GM12878 (cell line): ENCODE measurements at regions not wholly inside any gene's neighbourhood (a gene's known extent, or its start where the extent isn't known, plus 50 kb on each side); places are given as distances from the start of the nearest gene placed in this dataset.

Experiments
- ATAC-seq: fragments of 200-7000 bp; cut with Tn5 transposase; 3 replicates; pipeline ENCODE4 v1.9.1; 2020; ENCODE audit warnings: mild to moderate bottlenecking, moderate library complexity
- BruUV-seq: library from RNA; stranded (reverse); fragments of 400-500 nt; replicated peaks from 2 replicates; lab custom pipeline; 2021; lab: Mats Ljungman, UMichigan
- CTCF ChIA-PET: fragments of 300-600 bp; sonication (Branson Sonifier 250); formaldehyde crosslinking; extraction: SDS; loops from one replicate; lab custom pipeline; 2021; ENCODE audit warnings: inconsistent platforms; lab: Yijun Ruan, JAX
- POLR2A ChIA-PET: fragments of 350-600 bp; formaldehyde crosslinking; extraction: SDS; loops from one replicate; lab custom pipeline; 2021; ENCODE audit warnings: inconsistent platforms; lab: Charles Lee
- RAD21 ChIA-PET: fragments of 300-600 bp; sonication (Branson Sonifier 250); formaldehyde crosslinking; loops from one replicate; lab custom pipeline; 2023; ENCODE audit warnings: antibody characterized with exemption; ENCODE audit not compliant: unreplicated experiment; lab: Charles Lee
- SMC1A ChIA-PET: fragments of 300-600 bp; sonication (Branson Sonifier 250); formaldehyde crosslinking; loops from one replicate; lab custom pipeline; 2023; ENCODE audit not compliant: unreplicated experiment, uncharacterized antibody; lab: Charles Lee
- DNase-seq: peaks from one replicate; pipeline ENCODE4 v3.0.0-alpha.2; 2011; ENCODE audit warnings: low read depth, low spot score
- FAIRE-seq: peaks from 3 replicates; lab custom pipeline; 2011; peaks lifted over from hg19 to GRCh38; lab: Jason Lieb, UNC
- H2AFZ ChIP-seq: 2 replicates; pipeline ENCODE4 v1.6.0; 2011; ENCODE audit warnings: low read depth, low read length, control low read depth; ENCODE audit not compliant: control insufficient read depth
- H3K27ac ChIP-seq: 2 replicates; pipeline ENCODE4 v1.5.1; 2011; ENCODE audit warnings: control low read depth; ENCODE audit not compliant: control insufficient read depth, insufficient read depth
- H3K27me3 ChIP-seq, 2 experiments: replicated peaks in 1 of 2; 2 replicates each; pipeline versions ENCODE4 v1.6.0 to v1.6.1; 2011; ENCODE audit warnings: low read length in 1 of 2; ENCODE audit not compliant: control insufficient read depth in 2 of 2, insufficient read depth in 2 of 2
- H3K36me3 ChIP-seq, 2 experiments: 2 replicates each; pipeline ENCODE4 v1.5.1; 2011; ENCODE audit warnings: low read length in 1 of 2; ENCODE audit not compliant: control insufficient read depth in 2 of 2, insufficient read depth in 2 of 2
- H3K4me1 ChIP-seq: 2 replicates; pipeline ENCODE4 v1.6.1; 2011; ENCODE audit warnings: mild to moderate bottlenecking, low read length, moderate library complexity, mixed read lengths; ENCODE audit not compliant: control insufficient read depth, insufficient read depth
- H3K4me2 ChIP-seq: 2 replicates; pipeline ENCODE4 v1.6.0; 2011; ENCODE audit warnings: control low read depth; ENCODE audit not compliant: control insufficient read depth, insufficient read depth
- H3K4me3 ChIP-seq: fragments of 200-600 bp; sonication (generic); 2 replicates; pipeline ENCODE4 v1.5.1; 2016
- H3K79me2 ChIP-seq: 2 replicates; pipeline ENCODE4 v1.6.0; 2011; ENCODE audit warnings: low read length; ENCODE audit not compliant: control insufficient read depth, insufficient read depth
- H3K9ac ChIP-seq: 2 replicates; pipeline ENCODE4 v1.8.0; 2011; ENCODE audit warnings: low read length, control low read depth, mixed read lengths; ENCODE audit not compliant: control insufficient read depth, insufficient read depth
- H3K9me3 ChIP-seq: replicated peaks from 3 replicates; pipeline ENCODE4 v1.5.1; 2011; ENCODE audit warnings: mild to moderate bottlenecking, low read length; ENCODE audit not compliant: control insufficient read depth, insufficient read depth
- H4K20me1 ChIP-seq: 2 replicates; pipeline ENCODE4 v1.6.0; 2011; ENCODE audit not compliant: control insufficient read depth, insufficient read depth
- BMI1 ChIP-seq: fragments of 450-650 bp; IDR thresholded peaks from 2 replicates; pipeline ENCODE4 v1.6.1; 2016; ENCODE audit warnings: mild to moderate bottlenecking, moderate library complexity, borderline replicate concordance
- CREB1 ChIP-seq: IDR thresholded peaks from 2 replicates; pipeline ENCODE4 v1.6.1; 2012; ENCODE audit warnings: low read depth, mild to moderate bottlenecking, inconsistent platforms
- CUX1 ChIP-seq: IDR thresholded peaks from 2 replicates; pipeline ENCODE4 v1.6.1; 2012; ENCODE audit warnings: improper control_type of control experiment, low read depth, low read length; ENCODE audit not compliant: insufficient replicate concordance
- EZH2 ChIP-seq: IDR thresholded peaks from 2 replicates; pipeline ENCODE4 v1.6.1; 2012; ENCODE audit warnings: low read depth, mild to moderate bottlenecking, control low read depth, inconsistent platforms, low read length, borderline replicate concordance; ENCODE audit not compliant: control insufficient read depth
- KLF5 ChIP-seq: fragments of 450-650 bp; IDR thresholded peaks from 2 replicates; pipeline ENCODE4 v1.6.1; 2014; ENCODE audit warnings: mild to moderate bottlenecking; ENCODE audit not compliant: partially characterized antibody
- NFXL1 ChIP-seq: fragments of 450-650 bp; IDR thresholded peaks from 2 replicates; pipeline ENCODE4 v1.6.1; 2017; ENCODE audit warnings: antibody characterized with exemption, mild to moderate bottlenecking, borderline replicate concordance
- RB1 ChIP-seq: fragments of 450-650 bp; formaldehyde crosslinking; IDR thresholded peaks from 2 replicates; pipeline ENCODE4 v1.6.1; 2017; ENCODE audit warnings: mild to moderate bottlenecking, borderline replicate concordance
- SMAD1 ChIP-seq: fragments of 450-650 bp; IDR thresholded peaks from 2 replicates; pipeline ENCODE4 v1.6.1; 2018; ENCODE audit warnings: mild to moderate bottlenecking, low read depth; ENCODE audit not compliant: partially characterized antibody
- SMAD5 ChIP-seq: IDR thresholded peaks from 2 replicates; pipeline ENCODE4 v1.6.1; 2016; ENCODE audit warnings: antibody characterized with exemption, low read depth
- SREBF2 ChIP-seq: IDR thresholded peaks from 2 replicates; pipeline ENCODE4 v1.6.1; 2012; ENCODE audit warnings: mild to moderate bottlenecking, low read length
- WGBS: methylation state at CpG from one replicate; pipeline ENCODE4 v1.1.6; 2016; ENCODE audit warnings: low lambda C conversion rate; ENCODE audit not compliant: insufficient replicate concordance, insufficient coverage; ENCODE audit errors: missing lambda C conversion rate; 5-methylcytosine and 5-hydroxymethylcytosine counted together
- in situ Hi-C: fragments of 300-500 bp; cut with MboI; formaldehyde crosslinking; loops from 9 replicates; pipeline ENCODE4 v1.14.3; 2018; ENCODE audit warnings: mixed read lengths
- intact Hi-C: fragments of 100-400 bp; cut with micrococcal nuclease; formaldehyde crosslinking; loops from one replicate; pipeline ENCODE4 v1.14.2; 2022; ENCODE audit not compliant: unreplicated experiment
- TF ChIP-seq, protein P1 (sequence below): fragments of 450-650 bp; IDR thresholded peaks from 2 replicates; pipeline ENCODE4 v1.6.1; 2018; ENCODE audit warnings: borderline replicate concordance, mild to moderate bottlenecking; ENCODE audit not compliant: partially characterized antibody
- TF ChIP-seq, protein P2 (sequence below): fragments of 450-650 bp; IDR thresholded peaks from 2 replicates; pipeline ENCODE4 v1.6.1; 2017; ENCODE audit warnings: mild to moderate bottlenecking, moderate library complexity

DNA sequence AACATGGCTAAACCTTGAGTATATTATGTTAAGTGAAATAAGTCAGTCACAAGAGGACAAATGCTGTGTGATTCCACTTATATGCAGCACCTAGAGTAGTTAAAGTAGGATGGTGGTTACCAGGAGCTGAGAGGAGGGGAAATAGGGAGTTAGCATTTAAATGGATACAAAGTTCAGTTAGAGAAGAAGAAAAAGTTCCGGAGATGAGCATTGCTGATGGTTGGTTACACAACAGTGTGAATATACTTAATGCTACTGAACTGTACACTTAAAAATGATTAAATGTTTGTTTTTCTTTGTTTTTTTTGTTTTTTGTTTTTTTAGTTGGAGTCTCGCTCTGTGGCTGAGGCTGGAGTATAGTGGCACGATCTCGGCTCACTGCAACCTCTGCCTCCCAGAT is 67.7 kb upstream of the OSTN start:
- SMC1A ChIA-PET, result no interaction called here
- FAIRE-seq (no peak), ATAC-seq (no peak), DNase-seq (no peak)
- BruUV-seq, result no TSS peak
- H3K4me2 ChIP-seq, result no peak overlapping the region
- no peak overlapping the region for H2AFZ ChIP-seq
- no peaks in the 10 kb centered on the region for H3K9me3 ChIP-seq
- POLR2A ChIA-PET, result no interaction called here
- H3K4me3 ChIP-seq, result no peak overlapping the region
- H3K36me3 ChIP-seq, result no peaks in the 10 kb centered on the region
- intact Hi-C loops (no loop called here), in situ Hi-C loops (no loop called here)
- RAD21 ChIA-PET, result interaction anchor here (1.4 kb wide), 1 partner anchor 8 kb away, joined by 4 read pairs; no protein-coding TSS in a partner anchor
- no peak overlapping the region for H3K27ac ChIP-seq
- H3K79me2 ChIP-seq, result no peaks in the 10 kb centered on the region
- whole genome bisulfite sequencing, result 83% methylated on average over 4 of the region's 4 CpGs
- H4K20me1 ChIP-seq, result no peaks in the 10 kb centered on the region
- H3K9ac ChIP-seq, result no peak overlapping the region
- CTCF ChIA-PET, result no interaction called here
- no peaks in the 10 kb centered on the region for H3K4me1 ChIP-seq
- no peaks in the 10 kb centered on the region for H3K27me3 ChIP-seq
- TF ChIP-seq EZH2 (no peak), RB1 (no peak), CREB1 (no peak), KLF5 (no peak), SREBF2 (no peak), NFXL1 (no peak), SMAD1 (no peak), SMAD5 (no peak), CUX1 (no peak), BMI1 (no peak)
- TF ChIP-seq, protein P1, sequence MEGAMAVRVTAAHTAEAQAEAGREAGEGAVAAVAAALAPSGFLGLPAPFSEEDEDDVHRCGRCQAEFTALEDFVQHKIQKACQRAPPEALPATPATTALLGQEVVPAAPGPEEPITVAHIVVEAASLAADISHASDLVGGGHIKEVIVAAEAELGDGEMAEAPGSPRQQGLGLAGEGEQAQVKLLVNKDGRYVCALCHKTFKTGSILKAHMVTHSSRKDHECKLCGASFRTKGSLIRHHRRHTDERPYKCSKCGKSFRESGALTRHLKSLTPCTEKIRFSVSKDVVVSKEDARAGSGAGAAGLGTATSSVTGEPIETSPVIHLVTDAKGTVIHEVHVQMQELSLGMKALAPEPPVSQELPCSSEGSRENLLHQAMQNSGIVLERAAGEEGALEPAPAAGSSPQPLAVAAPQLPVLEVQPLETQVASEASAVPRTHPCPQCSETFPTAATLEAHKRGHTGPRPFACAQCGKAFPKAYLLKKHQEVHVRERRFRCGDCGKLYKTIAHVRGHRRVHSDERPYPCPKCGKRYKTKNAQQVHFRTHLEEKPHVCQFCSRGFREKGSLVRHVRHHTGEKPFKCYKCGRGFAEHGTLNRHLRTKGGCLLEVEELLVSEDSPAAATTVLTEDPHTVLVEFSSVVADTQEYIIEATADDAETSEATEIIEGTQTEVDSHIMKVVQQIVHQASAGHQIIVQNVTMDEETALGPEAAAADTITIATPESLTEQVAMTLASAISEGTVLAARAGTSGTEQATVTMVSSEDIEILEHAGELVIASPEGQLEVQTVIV, result no peak
- TF ChIP-seq, protein P2, sequence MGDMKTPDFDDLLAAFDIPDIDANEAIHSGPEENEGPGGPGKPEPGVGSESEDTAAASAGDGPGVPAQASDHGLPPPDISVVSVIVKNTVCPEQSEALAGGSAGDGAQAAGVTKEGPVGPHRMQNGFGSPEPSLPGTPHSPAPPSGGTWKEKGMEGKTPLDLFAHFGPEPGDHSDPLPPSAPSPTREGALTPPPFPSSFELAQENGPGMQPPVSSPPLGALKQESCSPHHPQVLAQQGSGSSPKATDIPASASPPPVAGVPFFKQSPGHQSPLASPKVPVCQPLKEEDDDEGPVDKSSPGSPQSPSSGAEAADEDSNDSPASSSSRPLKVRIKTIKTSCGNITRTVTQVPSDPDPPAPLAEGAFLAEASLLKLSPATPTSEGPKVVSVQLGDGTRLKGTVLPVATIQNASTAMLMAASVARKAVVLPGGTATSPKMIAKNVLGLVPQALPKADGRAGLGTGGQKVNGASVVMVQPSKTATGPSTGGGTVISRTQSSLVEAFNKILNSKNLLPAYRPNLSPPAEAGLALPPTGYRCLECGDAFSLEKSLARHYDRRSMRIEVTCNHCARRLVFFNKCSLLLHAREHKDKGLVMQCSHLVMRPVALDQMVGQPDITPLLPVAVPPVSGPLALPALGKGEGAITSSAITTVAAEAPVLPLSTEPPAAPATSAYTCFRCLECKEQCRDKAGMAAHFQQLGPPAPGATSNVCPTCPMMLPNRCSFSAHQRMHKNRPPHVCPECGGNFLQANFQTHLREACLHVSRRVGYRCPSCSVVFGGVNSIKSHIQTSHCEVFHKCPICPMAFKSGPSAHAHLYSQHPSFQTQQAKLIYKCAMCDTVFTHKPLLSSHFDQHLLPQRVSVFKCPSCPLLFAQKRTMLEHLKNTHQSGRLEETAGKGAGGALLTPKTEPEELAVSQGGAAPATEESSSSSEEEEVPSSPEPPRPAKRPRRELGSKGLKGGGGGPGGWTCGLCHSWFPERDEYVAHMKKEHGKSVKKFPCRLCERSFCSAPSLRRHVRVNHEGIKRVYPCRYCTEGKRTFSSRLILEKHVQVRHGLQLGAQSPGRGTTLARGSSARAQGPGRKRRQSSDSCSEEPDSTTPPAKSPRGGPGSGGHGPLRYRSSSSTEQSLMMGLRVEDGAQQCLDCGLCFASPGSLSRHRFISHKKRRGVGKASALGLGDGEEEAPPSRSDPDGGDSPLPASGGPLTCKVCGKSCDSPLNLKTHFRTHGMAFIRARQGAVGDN, result no peak
